ENCODE measurements at regions not wholly inside any gene's neighbourhood (a gene's known extent, or its start where the extent isn't known, plus 50 kb on each side); places are given as distances from the start of the nearest gene placed in this dataset.
"Not testable (repeated sequence)": the region's sequence is repeated elsewhere in the genome, so short reads cannot be mapped to it uniquely, and the experiment has no call there.

DNA sequence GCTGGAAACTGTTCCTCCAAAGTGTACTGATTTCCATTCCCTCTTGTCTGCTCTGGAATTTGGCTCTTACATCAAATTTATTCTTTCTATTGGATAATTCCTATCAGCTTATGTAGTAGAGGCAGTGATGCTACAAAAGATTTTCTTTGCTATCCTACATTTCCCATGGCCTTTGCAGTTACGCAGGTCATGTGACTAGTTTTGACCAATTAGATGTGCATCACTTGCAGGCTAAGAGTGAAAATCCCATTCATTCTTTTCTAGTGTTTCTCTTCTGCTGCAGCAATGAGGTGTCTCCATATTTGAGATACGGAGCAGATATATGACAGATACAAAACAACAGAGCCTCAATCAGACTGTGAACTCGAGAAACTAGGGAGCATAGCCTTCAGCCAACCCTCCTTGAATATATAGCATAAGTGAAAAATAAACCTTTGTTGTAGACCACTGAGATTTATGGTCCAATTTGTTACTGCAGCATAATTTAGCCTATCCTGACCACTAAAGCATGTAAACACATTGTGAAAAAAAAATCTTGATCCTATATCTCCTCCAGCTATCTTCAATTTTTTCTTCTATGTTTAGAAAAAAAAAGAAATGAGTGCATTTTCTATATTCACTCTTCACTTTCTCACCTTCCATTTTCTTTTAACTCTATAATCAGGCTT is 102.0 kb downstream of the HNMT start:
- no peak for DNase-seq

DNA sequence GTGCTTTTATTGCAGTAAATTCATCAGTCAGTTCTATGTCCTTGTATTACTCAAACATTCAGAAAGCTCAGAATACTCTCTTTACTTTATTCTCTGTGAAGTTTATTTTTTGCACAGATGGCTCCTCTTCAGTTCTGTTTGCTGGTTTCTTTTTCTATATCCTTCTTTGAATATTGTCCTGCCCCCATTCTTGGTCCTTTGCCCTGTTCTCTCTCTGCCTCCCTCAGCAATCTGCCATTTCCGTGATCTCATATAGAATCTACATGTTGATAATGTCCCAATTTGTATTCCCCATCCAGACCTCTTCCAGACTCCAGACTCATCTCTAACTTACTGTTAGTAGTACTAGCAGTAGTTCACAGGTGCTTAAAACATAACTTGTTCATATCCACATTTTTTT is 102.6 kb downstream of the HNMT start:
- DNase-seq, result no peak

DNA sequence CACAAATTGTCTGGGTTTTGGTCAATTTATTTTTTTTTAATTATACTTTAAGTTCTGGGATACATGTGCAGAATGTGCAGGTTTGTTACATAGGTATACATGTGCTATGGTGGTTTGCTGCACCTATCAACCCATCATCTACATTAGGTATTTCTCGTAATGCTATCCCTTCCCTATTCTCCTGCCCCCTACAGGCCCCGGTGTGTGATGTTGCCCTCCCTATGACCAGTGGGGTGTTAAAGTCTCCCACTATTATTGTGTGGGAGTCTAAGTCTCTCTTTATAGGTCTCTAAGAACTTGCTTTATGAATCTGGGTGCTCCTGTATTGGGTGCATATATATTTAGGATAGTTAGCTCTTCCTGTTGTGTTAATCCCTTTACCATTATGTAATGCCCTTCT is 104.4 kb downstream of the HNMT start:
- not testable (repeated sequence) for DNase-seq

DNA sequence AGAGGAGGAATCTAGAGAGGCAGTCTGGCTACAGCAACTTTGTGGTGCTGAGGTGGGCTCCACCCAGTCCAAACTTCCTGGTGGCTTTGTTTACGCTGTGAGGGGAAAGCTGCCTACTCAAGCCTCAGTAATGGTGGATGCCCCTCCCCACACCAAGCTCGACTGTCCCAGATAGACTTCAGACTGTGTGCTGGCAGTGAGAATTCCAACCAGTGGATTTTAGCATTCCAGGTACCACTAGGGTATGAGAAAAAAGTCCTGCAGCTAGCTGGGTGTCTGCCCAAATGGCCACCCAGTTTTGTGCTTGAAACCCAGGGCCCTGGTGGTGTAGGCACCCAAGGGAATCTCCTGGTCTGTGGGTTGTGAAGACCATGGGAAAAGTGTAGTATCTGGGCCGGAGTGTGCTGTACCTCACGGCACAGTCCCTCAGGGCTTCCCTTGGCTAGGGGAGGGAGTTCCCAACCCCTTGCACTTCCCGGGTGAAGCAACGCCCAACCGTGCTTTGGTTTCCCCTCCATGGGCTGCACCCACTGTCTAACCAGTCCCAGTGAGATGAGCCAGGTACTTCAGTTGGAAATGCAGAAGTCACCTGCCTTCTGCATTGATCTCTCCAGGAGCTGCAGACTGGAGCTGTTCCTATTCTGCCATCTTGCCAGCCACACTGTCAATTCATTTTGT is 106.9 kb downstream of the HNMT start:
- not testable (repeated sequence) for DNase-seq

DNA sequence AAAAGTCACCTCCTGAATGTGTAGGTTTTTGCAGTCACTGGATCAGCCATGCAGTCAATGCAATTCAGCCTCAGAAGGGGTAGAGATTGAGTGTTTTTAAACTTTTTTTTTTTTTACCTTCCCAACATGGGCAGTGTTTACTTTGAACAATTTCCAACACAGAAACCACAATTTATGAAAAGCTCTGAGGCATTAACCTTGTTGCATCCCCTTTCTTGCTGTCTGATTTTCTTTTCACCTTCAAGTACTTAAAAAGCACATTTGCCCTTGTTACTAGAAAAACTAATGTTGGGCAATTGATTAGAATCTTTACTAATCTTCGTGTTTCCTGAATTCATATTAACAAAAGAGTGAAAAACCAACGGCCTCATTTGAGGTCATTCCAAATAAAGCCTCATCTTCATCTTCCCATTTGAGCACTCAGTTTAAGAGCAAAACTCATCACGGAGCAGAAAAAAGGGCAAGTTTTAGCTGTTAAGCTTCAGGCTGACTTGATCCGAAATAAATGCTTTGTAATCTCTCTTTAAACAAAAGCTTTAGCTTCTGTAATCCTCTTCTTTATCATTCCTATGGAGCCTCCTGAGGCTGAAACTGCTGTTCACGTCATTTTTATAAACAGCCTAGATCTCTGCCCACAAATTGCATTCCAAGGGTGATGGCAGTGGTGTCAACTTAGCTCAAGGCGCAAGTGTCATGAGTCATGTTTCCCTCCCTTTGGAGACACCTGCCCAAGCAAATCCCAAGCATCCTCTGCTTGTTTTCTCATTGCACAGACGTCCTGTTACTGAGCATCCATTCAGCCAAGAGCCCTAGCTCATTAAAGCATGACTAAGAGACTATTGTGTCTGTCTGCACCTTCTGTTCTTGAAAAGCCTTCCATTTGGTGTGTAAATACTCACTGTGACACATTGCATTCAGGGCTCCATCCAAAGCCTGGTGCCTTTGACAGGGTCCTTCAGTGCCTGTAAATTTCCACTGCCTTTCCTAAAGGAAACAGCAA is 107.7 kb downstream of the HNMT start:
- DNase-seq, result no peak

DNA sequence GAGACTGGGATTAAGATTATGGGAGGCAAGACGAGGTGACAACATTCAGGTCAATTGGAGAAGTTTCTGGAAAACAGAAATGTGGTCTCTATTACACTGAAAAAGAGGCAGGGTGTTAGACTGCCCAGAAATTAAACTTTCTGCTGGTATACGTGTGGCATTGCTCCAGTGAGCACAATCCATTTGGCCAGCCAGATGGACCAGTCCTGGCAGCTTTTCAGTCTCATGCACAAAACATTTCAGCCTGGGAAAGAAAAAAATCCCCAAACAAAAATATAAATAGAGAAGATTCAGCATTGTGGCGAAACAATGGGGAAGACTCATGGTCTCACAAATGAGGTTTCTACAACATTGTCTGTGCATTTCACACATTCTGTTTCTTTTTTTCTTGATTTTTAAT is 113.9 kb downstream of the HNMT start:
- DNase-seq, result no peak

DNA sequence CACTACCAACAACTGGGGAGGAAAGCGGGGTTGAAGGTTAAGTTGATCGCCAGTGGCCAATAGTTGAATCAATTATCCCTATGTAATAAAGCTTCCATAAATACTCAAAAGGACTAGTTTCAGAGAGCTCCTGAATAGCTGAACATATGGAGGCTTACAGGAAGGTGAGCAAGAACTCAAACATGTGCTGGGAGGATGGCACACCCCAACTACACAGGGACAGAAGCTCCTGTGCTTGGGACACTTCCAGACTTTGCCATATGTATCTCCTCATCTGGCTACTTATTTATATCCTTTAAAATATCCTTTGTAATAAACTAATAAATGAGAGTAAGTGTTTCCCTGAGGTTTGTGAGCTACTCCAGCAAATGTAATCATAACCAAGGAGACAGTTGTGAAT is 115.7 kb downstream of the HNMT start:
- DNase-seq, result no peak

DNA sequence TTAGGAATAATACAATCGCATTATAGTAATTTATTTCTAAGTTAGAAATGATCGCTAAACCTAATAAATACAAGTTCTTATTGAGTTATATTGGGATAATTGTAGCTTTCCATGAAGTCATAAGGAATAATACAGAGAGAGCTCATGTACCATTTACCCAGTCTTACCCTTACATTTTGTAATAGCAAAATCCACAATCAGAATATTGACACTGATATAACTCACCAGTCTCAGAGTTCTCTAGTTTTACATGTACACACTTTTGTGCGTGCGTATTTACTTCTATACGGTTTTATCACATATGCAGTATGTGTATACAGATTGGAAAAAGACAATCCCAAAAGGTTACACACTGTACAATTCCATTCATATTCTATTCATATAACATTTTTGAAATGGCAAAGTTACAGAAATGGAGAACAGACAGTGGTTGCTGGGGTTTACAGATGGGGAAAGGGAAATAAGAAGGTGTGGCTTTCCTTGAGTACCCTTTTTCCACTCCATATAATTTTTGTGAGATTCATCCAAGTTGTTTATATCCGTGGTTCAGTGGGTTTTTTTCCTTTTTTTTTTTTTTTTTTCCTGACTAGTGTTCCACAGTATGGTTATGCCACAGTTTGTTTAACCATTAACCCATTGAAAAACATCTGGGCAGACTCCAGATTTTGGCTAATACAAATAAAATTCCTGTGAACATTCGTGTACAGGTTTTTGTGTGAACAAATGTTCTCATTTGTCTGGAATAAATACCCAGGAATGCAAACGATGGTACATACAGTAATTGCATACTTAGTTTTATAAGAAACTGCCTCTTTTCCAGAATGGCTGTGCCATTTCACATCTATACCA is 117.2 kb downstream of the HNMT start:
- DNase-seq, result no peak

DNA sequence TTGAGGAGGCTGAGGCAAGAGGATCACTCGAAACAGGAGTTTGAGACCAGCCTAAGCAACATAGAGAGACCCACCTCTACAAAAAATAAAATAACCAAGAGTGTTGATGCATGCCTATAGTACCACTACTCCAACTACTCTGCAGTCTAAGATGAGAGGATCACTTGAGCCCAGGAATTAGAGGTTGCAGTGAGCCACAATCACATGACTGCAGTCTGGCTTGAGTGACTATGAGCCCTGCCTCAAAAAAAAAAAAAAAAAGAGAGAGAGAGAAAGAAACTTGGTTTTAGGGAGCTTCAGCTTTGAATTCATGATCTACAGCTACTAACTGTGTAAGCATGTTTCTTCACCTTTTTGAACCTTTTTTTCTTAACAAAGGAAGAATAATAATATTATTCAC is 119.9 kb downstream of the HNMT start:
- DNase-seq, result no peak

DNA sequence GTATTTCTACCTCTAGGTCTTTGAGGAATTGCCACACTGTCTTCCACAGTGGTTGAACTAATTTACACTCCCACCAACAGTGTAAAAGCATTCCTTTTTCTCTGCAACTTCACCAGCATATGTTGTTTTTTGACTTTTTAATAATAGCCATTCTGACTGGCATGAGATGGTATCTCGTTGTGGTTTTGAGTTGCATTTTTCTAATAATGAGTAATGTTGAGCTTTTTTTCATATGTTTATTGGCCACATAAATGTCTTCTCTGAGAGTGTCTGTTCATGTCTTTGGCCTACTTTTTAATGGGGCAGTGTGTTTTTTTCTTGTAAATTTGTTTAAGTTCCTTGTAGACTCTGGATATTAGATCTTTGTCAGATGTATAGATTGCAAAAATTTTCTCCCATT is 121.2 kb downstream of the HNMT start:
- DNase-seq, result not testable (repeated sequence)

DNA sequence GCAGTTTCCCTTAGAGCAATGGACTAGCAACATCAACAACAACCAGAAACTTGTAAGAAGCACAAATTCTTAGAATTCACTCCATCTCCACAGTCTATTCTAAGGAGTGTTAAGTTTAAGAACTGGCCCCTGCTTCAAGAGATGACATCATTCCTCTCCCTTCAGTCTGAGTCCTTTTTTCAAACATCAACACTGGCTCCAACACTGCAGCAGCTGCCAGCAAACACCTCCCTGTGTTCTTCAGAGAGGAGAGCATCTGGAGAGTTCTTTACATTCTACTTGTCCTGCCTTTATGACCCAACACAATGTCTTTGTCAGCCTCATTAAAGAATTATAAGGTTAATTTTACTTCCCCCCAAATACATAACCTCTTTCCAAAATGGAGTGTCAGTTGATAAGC is 122.3 kb downstream of the HNMT start:
- no peak for DNase-seq

DNA sequence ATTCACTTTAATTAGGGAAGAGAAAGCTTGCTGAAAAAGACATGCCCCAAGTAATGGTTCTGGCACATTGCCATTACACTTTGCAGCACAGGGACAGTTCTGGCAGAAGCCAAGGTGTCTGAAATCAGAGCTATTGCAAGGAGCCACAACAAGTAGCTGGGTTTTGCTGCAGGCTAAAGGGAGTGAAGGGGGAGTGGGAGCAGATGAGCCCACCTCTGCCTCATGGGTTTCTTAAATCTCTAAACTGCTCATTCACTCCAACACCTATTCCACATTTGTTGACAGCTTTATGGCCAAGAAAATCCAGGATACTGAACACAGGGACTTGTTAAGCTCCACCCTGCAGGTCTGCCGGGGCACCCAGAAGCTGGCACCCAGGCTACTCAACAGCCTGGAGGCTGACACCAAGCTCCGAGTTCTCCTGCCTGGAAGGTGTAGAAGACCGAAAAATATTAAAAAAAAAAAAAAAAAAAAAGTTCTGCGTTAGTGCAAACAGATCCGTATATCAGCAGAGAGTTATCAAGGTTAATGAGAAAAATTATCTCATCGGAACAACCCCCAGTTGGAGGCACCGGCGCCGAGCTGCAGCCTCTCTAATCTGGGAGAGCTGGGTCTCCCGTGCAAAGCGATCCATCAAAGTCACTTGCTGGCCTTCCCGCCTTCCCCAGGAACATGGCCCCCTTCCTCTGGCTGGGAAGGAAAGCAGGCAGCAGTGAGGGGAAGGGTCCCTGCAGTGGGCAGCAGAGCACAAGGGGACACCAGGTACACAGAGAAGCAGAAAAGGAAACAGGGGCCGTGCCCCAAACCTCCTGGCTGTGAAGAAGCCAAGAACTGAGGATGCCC is 123.7 kb downstream of the HNMT start:
- no peak for DNase-seq

DNA sequence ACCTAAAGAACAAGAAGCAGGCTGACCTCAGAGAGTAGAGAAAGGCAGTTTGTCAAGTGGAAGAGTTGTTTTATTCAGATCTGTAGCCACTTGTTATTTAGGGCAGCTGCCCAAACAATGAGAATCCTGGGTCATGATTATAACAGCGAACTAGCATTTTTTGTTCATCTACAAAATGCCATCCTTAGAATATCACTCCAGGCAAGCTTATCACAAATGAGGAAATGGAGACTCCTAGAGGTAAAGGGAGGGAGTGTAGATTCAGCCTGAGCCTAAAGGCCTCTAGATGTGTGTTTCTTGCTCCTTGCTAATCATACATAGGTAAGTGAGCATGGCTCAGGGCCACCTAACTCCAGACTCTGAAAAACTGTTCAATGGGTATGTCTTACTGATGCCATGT is 126.1 kb downstream of the HNMT start:
- peak in 1 of 2 donors; percentile 5 for DNase-seq

DNA sequence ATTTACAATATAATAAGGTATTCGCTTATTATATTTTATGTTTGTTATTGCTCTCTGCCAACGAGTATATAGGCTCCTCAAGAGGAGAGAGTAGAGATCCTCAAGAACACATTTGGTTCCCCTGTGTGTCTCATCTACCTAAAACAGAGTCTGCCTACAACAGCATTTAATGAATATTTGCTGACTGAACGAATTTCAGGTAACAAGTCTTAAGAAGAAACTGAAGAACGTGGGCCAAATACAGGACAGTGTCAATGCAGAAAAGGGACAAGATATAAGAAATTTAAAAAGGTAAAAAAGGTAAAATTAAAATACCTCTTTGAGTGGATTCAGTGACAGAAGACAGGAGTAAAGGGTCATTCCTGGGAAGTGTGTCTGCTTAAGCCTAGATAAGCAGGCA is 129.2 kb downstream of the HNMT start:
- no peak for DNase-seq

DNA sequence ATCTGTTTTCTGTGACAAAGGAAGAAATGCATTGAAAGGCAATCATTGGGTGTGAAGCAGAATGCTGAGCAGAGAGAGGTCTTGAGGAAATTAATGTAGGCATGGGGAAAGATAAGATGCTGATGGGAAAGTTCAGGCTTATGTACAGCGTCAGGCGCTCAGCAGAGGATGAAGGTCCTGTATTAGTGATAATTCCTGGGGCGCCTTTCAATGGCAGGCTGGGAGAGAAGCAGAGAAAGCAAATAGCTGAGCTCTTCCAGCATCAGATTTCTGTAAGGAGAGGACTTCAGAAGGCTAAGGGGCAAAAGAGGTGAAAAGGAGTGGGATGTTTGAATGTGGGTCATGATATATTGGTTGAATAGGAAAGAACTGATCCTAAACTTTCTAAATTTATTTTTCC is 129.8 kb downstream of the HNMT start:
- DNase-seq, result no peak

DNA sequence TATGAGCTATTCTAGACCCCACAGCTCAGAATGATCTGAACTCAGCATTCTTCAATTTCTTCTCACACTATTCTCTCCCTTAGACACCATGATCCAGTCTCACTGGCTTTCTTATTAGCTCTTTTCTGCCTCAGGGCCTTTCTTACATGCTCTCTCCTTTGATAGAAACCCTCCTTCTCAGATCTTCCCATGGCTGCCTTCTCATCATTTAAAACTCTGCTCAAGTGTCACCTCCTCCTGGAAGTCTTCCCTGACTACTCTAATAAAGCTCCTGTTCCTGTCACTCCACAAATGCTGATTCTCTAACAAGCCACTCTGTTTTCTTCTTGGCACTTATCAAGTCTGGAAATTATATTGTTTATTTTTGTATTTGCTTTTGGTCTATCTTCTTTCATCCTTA is 131.1 kb downstream of the HNMT start:
- DNase-seq, result no peak

DNA sequence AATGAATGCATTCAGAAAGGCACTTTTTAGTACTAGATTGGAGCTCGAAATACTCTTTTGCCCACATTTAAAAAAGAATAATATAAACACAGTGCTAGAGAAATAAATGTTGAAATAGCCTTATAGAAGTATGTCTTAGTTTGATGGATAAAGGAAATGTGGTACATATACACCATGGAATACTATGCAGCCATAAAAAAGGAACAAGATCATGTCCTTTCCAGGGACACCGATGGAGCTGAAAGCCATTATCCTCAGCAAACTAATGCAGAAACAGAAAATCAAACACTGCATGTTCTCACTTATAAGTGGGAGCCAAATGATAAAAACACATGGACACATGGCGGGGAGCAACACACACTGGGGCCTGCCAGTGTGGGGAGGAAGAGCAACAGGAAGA is 135.0 kb downstream of the HNMT start:
- not testable (repeated sequence) for DNase-seq

DNA sequence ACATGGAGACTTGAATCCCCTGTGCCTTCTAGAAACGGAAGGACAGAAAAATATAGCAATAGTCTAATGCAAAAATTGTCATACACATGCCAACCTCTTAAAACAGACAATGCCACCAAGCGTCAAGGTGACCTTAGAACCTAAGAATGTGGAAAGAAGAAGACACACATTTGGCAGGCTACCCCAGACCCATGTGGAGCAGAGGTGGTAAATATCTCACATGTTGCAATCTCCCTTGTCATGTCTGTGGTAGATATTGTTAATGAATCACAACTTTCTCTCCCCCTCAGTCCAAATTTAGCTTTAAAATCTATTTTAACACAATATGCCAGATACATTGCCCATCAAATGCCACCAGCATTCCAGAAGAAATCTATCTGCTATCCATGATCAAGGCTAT is 137.4 kb downstream of the HNMT start:
- no peak for DNase-seq

DNA sequence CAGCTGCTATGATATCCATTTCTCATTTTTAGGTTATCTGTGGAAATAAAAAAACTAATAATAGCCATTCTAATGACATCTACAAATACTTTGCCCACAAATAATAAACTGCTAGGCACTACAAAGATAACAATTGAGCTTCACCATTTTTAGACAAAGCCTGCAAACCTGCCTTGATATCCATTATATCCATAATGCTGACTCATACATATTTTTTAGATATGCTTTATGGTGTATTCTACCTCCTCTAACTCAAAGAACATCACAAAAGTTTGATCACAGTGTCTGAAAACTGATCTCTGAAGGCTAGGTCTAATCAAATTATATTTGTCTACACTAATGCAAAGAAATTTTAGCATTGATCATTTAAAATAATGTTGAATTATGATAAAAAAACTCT is 138.4 kb downstream of the HNMT start:
- DNase-seq, result no peak

DNA sequence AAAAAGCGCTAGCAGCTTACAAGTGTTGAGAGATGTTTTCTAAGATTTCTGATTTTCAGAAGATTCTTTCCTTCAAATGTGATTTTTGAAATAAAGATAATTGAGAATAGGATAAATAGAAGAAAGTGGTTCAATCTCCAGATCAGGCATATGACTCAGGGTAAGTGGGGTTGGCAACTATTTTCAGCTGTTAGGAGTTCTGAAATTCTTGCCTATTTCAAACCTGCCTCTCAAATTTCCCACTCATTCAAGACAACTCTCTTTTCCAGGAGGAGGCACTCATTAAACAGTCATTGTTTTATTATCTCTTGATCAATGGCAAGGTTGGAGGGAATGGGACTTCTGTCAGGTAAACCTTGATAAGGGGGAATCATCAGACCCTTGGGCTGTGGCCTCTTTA is 138.9 kb downstream of the HNMT start:
- DNase-seq, result no peak

DNA sequence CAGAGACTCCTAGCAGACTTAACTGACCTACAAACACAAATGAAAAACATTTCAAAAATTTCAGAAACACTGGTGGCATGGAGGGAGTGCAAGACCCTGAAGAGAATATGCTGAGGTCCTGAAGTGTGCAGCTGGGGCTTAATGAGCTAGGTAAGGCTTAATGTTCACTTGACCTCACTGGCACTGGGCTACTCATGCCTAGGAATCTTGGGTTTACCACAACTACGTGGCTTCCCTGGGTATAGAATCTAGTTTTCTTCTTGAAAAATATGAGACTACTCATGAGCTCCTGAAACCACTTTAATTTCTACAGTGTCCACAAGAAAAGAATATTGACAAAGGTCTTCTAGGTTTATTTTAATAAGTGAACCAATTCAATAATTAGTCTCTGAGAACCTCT is 139.8 kb downstream of the HNMT start:
- DNase-seq, result no peak

DNA sequence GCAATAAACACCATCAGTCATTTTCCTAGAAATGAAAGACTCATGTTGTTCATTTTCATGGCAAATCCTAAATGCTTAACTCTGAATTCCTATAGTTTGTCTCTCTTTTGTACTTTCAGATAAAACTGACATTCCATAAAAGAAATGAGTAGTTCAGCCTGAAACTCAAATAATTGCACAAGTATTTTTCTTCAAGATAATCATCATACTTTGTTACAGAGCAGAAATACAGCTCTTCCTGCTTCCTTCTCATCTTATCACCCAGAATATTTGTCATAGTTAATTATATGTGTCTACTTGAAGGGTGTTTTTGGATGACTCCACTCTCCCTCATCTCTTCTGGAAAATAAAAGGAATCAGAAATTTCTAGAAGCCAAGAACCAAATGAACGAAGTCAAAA is 141.1 kb downstream of the HNMT start:
- DNase-seq, result no peak

Measured in CD4-positive, alpha-beta T cell treated with Interferon alpha-2 for 1 hour (primary cell).